ENCODE measurements at regions not wholly inside any gene's neighbourhood (a gene's known extent, or its start where the extent isn't known, plus 50 kb on each side); places are given as distances from the start of the nearest gene placed in this dataset.
A peak's percentile ranks its signal among the peaks of the same experiment; 100 is the strongest.
"Not testable (repeated sequence)": the region's sequence is repeated elsewhere in the genome, so short reads cannot be mapped to it uniquely, and the experiment has no call there.

- DNase-seq, result no peak
These were observed 486.1 kb upstream of the ADGRL2 start for GRCh38 chr1:81314513-81315233.

GRCh38 chr1:81313289-81313688 is 487.4 kb upstream of the ADGRL2 start:
- no peak for DNase-seq

GRCh38 chr1:81312272-81312754 is 488.4 kb upstream of the ADGRL2 start:
- DNase-seq, result no peak

- no peak for DNase-seq
These were observed 490.5 kb upstream of the ADGRL2 start for GRCh38 chr1:81310250-81310649.

- no peak for DNase-seq
These were observed 492.5 kb upstream of the ADGRL2 start for GRCh38 chr1:81308191-81308590.

- DNase-seq, result no peak
These were observed 492.9 kb upstream of the ADGRL2 start for GRCh38 chr1:81307786-81308185.

- peak; percentile 83 for DNase-seq
These were observed 494.7 kb upstream of the ADGRL2 start for GRCh38 chr1:81305997-81306452.

- DNase-seq, result no peak
These were observed 496.5 kb upstream of the ADGRL2 start for GRCh38 chr1:81304187-81304586.

- no peak for DNase-seq
These were observed 500.8 kb upstream of the ADGRL2 start for GRCh38 chr1:81299892-81300291.

GRCh38 chr1:81298266-81298665 is 502.5 kb upstream of the ADGRL2 start:
- DNase-seq, result no peak

- no peak for DNase-seq
These were observed 504.1 kb upstream of the ADGRL2 start for GRCh38 chr1:81296601-81297000.

- DNase-seq, result no peak
These were observed 510.4 kb upstream of the ADGRL2 start for GRCh38 chr1:81290326-81290725.

GRCh38 chr1:81288689-81289088 is 512.0 kb upstream of the ADGRL2 start:
- no peak for DNase-seq

- DNase-seq, result no peak
These were observed 513.2 kb upstream of the ADGRL2 start for GRCh38 chr1:81287411-81288080.

- no peak for DNase-seq
These were observed 530.7 kb upstream of the ADGRL2 start for GRCh38 chr1:81270051-81270450.

- no peak for DNase-seq
These were observed 535.8 kb upstream of the ADGRL2 start for GRCh38 chr1:81264976-81265375.

- no peak for DNase-seq
These were observed 540.9 kb upstream of the ADGRL2 start for GRCh38 chr1:81259625-81260411.

- DNase-seq, result no peak
These were observed 546.2 kb upstream of the ADGRL2 start for GRCh38 chr1:81254560-81254959.

- DNase-seq, result no peak
These were observed 546.7 kb upstream of the ADGRL2 start for GRCh38 chr1:81254068-81254467.

GRCh38 chr1:81252471-81253151 is 548.1 kb upstream of the ADGRL2 start:
- no peak for DNase-seq

- not testable (repeated sequence) for DNase-seq
These were observed 549.9 kb upstream of the ADGRL2 start for GRCh38 chr1:81250825-81251224.

- DNase-seq, result not testable (repeated sequence)
These were observed 555.5 kb upstream of the ADGRL2 start for GRCh38 chr1:81245084-81245715.

All from retina (tissue), 1 donor.